ENCODE measurements at regions not wholly inside any gene's neighbourhood (a gene's known extent, or its start where the extent isn't known, plus 50 kb on each side); places are given as distances from the start of the nearest gene placed in this dataset.

DNA sequence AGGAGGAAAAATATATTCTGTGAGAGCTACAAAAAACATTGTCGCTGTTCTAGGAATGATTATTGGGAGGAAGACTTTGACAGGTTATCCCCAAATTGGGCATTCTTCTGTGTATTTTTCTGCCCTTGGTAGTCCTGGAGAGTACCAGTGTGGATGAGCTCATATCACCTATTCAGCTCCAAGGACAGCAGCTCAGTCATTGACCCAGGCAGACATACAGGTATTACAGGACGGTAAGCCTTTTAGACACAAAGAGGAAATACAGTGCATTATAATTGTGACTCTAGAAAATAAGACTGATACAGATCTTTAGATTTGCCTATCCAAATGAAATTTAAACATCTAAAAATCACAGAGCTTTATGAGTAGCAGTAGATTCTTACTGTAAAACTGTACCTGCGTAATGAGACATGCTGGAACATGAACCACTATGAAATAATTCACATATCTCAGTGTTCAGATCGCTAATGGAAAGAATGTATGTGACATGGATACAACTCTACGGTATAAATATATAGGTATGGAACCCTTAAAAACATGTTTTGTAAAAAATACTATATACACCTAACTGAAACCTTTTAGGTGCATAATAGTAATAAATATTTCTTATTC lies 56.0 kb downstream of the PLK2 start:
- DNase-seq, result no peak

DNA sequence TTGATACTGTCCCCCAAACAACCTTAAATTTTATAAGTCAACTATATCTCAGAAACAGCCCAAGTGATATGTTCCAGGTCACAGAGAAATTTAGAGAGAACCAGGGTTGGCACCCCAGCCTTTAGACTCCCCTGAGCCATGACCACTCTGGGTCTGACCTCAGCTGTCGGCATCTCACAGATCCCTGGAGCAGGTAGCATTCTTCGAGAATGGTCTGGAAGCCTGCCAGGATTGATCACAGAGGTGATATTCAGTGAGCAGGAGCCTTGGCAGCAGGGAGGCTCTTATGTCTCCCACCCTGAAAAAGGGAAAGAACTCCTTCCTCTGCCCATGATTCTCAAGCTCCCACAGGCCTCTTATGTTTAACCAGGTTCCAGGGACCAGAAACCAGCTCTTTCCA lies 58.2 kb downstream of the PLK2 start:
- DNase-seq, result no peak

DNA sequence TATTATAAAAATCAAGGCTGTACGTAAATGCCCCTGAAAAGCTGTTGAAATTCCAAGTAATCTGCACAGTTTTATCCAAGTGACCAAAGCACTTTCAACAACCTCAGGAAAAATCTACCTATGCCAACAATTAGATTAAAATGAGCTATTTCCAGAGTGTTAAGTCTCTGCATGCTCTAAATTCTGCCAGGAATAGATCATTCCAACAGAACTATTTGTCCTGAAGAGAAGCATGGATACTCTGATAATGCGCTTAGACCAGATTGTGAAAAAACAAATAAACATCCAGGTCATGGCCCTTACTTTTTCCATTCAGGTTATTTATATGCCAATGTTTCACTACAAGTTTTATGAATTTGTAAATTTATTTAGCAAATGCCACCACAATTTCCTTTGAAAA lies 59.1 kb downstream of the PLK2 start:
- DNase-seq, result no peak

DNA sequence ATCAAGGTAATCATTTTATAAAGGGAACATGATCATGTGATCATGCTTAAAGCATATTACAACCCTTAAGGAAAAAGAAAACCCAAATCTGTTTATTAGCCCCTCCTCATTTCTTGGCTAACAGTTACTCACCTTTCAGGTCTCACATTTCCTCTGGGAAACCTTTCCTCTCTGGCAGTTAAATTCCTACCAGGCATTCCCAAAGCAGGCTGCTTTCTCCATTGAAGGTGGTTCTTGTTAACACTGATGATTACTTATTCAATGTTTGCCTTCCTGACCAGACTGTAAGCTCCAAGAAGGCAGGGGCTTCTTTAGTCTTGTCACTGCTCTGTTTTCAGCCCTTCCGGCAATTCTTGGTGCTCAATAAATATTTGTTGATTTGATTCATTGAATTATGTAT lies 59.9 kb downstream of the PLK2 start:
- DNase-seq, result no peak

DNA sequence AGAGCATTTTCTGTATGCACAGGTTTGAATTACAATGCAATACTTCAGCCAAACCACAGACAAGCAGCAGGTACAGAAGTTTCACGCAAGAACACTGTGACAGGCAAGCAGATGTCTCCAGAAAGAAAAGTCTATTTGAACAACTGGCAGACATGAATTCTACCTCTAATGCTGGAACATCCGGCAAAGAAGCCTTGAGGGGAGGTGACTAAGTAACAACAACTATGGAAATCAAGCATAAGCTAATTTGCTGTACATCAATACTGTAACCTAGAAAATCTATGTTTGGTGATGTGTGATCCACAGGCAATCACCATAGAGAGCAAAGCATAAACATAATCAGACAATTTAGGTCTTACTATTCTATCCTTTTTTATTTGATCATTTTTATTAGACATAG lies 65.5 kb downstream of the PLK2 start:
- no peak for DNase-seq

DNA sequence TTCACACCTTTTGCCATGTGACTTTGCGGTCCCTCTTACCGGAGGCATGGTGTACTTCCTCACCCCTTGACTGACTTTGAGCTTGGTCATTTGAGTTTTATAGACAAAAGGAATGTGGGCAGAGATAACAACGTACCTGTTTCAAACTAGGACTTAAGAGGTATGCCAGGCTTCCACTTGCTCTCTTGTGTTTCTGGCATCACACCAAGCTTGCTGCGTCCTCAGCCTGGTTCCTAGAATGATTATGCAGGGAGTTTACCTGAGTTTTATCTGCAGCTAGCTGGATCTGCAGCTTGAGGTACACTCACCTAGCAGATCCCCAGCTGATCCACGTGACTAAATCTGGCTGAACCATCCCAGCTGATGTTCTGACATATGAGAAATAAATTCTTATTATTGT lies 66.2 kb downstream of the PLK2 start:
- DNase-seq, result no peak

DNA sequence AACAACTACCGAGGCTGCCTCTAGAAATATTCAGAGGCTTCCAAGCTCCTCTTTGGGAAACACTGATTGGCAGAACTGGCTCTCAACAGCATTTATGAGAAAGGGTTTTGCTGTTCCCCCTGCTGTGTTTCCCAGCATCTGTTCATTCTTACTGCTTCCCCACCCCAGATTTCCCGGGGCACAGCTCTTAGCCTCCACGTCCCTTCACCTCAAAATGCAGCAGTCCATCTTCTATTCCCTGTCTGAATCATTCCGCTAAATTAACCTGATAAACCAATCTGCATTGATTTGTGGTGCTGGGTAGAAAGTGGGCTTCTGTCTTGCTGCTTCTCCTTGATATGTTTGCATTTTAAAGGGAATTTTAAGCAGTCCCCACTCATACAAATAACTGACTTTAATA lies 67.4 kb downstream of the PLK2 start:
- DNase-seq, result no peak

DNA sequence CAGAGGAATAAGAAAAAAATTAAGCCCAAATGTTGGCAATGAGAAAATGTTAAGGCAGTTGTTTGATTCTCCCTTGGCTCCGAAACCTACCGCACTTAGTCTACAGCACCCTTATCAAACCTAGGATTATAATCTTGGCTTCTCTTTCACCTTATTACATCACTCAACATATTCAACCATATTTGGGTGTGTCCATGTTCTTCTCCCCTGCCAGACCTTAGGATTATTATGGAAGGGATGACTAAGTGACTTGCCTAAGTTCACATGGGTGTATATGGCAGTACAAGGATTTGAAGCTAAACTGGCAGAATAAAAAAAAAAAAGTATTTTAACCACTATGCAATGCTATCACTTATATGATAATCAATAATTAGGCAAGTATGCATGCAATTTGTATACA lies 76.4 kb downstream of the PLK2 start:
- no peak for DNase-seq

DNA sequence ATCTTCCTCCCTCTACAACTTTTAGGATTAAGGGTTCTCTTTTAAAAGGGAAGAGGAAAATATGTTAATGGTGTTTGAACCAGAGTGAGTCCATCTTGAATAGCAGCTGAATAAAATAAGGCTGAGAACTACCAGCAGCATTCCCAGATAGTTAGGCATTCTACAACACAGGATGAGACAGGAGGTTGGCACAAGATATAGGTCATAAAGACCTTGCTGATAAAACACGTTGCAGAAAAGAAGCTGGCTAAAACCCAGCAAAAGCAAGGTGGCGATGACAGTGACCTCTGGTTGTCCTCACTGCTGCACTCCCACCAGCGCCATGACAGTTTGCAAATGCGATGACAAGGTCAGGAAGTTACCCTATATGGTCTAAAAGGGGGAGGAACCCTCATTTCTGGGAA lies 77.8 kb downstream of the PLK2 start:
- DNase-seq, result no peak

DNA sequence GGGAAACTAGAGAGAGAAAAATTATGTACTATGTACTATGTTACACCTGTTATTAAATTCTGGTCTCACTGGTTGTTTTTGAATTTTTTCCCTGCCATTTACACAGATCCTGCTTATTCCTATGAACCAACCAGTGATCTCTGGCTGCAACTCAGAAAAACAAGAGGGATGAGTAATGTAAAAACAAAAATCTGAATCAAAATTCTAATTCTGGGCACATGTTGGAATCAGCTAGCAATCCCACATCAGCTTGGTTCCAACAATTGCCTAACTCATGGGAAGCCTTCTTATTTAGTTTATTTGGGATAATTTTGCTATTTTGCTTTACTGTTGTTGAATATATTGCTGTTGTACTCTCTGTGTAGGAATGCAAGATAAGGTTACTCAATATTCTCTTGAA lies 78.3 kb downstream of the PLK2 start:
- no peak for DNase-seq

DNA sequence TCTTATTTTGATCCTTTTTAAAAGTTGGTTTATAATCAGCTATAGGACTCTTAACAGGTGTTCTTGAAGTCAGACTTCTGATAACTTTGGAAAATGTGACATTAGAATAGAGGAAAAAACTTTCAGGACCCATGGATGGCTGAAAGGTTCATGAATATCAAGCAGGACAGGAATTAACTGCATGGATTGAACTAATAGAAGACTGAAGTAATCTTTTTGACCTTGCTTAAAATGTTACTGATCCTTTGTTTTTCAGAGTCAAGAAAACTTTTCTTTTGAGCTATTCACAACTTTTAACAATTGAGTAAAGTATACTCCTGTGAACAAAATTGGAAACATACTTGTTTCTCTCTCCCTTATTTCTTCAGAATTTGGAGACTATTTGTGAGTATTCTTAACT lies 79.2 kb downstream of the PLK2 start:
- no peak for DNase-seq

DNA sequence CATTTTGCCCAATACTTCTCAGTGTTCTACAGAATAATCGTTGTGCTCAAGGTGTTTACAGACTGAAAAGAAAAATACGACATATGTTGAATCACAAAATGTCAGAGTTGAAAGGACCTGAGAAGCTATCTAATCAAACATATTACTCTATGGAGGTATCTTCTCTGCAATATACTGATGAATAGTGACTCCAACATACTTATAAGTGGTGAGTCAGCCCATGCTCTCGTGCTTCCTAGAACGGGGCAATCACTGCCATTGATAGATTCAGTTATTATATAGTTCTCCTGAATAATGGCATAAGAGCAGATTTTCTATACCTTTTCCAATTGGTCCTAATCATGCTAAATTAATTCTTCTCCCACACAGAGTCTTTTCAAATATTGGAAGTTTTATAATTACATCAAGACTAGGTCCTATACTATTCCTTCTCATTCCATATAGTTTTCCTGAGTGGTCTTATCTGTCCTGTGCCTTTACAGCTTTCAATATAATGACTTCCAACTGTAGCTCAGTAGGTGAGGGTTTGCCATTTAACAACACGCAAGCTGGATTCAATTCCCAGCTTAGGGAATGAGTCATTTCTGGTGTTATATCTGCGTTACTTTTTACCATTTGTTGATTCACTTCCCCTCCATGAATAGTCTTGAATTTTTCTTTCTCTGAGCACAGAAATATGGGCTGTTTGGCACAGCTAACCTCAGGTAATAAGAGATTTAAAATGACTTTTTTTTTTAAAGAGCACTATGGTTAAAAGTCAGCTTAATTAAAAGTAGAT lies 81.1 kb downstream of the PLK2 start:
- DNase-seq, result no peak

DNA sequence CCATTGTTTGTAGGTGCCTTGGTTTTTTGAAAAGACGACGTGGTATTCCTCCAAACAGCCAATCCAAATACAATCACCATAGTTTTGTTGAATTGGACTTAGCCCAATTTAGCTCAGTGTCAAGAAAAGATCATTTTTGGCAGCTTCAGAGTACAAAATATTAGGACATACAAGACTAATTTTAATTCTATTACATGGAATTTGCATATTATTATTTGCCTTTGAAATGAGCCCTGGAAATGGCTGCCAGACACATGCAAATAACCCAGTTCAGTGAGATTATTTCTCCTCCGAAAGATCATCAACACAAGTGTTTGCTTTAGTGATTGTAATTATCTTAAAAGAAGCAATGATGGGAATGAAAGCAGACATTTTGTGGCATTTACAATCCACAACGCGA lies 89.3 kb downstream of the PLK2 start:
- DNase-seq, result no peak

DNA sequence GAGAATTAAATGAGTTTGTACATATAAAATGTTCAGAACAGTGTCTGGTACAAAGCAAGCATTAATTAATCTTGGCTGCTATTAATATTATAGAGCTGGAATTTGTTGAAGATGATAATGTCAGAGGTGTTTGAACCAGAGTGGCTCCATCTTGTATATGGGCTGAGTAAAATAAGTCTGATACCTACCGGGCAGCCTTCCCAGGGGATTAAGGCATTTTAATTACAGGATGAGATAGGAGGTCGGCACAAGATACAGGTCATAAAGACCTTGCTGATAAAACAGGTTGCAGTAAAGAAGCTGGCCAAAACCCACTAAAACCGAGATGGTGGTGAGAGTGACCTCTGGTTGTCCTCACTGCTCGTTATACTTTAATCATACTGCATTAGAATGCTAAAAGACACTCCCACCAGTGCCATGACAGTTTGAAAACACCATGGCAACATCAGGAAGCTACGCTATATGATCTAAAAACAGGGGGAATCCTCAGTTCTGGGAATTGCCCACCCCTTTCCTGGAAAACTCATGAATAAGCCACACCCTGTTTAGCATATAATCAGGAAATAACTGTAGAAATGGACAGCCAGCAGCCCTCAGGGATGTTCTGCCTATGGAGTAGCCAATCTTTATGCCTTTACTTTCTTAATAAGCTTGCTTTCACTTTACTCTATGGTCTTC lies 90.2 kb downstream of the PLK2 start:
- DNase-seq, result no peak

DNA sequence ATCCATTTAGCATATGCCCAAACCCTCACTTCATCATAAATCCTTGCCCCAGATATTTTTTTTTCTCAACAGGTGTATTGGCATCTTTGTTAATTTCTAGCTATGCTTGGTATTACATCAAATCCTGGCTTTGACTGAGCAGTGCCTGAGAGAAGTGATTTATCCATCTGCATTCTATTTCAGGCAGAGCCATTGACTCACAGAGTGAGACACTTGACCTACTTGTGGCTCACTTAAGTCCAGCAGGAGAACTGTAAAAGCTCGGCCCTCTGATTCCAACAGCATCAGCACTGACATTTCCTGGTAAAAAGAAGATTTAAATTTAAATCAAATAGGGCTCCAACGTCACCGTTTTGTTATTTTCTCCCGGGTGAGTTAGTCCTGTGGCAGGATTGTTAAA lies 93.4 kb downstream of the PLK2 start:
- no peak for DNase-seq

DNA sequence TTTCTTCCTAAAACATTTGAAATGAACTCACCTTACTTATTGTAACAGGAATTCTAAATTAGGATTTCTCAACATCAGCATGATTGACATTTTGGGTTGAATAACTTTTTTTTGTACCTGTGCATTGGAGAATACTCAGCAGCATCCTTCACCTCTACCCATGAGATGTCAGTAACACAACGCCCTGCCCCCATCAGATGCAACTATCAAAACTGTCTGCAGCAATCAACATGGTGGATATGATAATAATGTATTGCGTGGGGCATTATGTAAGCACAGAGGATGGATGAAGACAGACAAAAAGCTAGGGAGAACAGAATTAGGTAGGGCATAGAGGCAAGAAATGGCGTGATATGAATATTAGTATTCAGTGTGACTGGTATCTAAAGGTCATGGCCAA lies 94.1 kb downstream of the PLK2 start:
- no peak for DNase-seq

DNA sequence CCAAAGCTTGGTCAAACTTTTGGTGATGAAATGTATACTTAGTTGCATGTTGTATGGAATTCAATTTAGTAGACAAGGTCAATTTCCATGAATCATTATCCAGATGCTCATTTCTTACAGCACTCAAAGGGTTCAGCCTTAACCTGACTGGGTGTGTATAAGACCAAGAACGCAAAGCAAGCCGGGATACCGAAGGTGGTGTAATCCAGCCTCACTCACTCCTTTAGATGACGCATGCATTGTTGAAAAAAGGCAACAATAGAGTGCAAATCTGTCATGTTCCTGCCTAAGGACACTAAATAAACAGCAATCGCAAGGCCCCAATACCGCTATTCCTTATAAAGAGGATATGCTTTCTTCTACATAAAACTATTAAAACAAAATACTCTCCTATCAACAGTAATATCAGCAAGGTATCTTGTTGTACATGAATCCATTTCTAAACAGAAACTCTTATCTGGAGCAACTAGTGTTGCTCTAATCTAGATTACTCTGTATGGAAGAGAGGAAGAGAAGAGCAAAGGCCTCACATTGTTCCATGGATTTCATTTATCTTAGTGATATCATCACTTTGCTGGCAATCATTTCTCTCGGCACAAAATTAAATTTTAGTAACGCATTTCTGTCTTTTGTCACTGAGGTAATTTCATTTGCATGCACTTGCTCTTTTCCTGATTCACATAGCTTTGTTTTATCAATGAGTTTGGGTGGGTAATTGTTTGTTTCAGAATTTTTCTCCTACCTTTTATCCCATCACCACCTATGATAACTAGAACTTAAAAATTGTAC lies 96.2 kb downstream of the PLK2 start:
- no peak for DNase-seq

DNA sequence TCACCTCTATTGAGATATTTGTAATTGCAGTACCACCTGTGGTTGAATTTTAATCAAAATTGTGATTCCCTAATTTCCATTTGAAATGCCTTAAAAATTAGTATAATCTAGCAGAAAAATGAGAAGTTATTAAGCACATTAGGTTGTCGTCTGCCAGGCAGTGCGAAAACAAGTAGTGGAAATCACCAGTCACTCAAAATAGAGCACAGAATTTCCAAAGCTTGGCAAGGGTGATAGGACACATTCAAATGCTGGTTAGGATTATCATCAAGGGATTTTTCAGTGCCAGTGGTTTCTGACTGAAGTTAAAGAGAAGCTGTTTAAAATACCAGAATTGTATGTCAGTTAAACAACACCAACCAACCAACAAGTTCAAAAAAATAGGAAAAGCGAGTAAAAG lies 97.8 kb downstream of the PLK2 start:
- DNase-seq, result no peak

DNA sequence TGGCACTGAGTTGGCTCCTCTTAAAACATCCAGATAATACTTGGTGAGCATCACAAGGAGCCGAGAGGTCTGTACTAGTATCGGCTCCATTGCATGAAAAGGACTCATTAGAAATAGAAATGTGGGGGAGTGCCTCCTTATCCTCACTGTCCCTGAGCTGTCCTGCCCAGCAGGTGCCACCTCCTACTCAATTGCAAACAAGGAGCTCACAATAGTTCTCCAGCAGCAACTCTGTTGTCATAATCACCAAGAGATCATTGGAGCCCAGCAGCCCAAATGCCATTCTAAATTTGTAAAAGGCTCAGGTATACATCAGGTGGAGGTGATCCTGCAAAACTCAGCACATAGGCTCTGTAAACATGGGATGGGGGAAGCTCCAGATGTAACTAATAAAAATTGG lies 99.1 kb downstream of the PLK2 start:
- no peak for DNase-seq

DNA sequence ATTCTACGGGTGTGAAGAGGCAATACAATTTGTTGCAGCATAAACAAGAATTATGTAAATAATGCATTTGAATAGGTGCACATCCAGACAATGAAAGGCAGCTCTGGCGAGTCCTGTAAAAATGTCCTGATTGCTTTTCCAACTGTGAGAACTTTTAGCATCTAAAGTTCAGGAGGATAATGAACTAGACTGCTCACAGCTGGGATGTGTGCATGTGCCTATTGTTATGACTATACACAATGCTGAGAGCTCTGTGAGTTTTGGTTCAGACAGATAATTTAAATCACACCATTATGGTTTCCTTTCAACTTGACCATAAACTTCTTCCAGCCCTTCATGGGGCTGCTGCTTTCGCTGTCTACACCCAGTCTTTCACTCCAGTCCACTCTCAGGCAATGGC lies 99.9 kb downstream of the PLK2 start:
- no peak for DNase-seq

DNA sequence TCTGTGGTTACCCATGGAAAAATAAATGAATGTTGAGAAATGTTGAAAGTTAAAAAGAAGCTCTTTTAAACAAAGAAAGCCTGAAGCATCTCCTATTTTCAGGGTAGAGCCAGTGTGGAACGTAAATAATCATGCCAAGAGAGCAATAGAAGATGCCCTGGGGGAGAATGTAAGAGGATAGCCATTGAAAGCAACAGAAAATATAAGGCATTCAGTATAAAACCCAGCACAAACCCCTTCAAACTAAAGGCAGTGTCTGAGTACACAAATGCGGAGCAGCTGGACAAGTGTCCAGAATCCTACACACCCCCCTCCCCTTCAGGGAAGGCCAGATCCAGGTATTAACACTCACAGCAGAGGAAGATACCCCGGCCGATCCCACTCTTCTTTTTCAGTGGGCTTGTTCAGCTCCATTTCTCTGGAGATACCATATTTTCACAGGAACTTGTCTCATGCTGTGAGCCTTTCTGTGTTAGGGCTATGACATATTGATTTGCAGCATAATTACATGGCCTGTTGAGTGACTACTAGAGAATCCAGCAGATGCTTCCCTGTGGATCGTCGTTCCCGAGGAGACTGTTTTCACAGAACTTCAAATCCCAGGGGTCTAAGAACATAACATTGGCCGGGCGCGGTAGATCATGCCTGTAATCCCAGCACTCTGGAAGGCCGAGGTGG lies 101.2 kb downstream of the PLK2 start:
- DNase-seq, result no peak

DNA sequence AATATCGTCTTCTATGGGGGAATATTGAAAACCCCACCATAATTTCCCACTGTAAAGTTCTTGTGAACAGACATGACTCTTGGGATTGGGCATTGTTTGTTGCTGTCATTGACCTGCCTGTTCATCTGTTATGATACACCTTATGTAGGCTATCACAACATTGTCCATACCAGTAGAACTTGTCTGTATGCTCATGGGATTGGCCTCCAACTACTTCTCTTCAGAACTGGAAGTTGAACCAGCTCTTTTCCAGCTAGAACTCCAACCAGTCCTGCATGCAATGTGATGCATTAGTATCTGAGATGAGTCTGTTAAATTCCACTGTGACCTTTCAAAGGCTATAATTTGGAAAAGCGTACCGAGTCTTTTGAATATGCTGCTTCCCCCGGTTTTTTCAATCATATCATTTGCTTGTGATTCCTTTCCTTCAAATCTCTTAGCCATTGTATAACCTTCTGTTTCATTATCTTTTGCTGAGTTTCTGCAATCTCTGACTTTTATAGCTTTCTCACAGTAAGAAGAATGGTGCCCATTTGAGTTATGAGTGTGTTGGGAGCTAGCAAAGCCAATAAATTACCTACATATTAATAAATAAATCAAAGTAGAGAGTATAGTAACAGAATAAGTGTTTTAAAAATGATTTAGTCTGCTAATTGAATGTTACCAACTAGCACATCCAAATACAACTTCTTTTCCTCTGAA lies 101.9 kb downstream of the PLK2 start:
- DNase-seq, result no peak

Measured in NCI-H524 (cell line).